HepG2 (cell line): ENCODE measurements at regions not wholly inside any gene's neighbourhood (a gene's known extent, or its start where the extent isn't known, plus 50 kb on each side); places are given as distances from the start of the nearest gene placed in this dataset.

Experiments used
- ATAC-seq: fragments of 200-7000 bp; cut with Tn5 transposase; 3 replicates; pipeline ENCODE4 v1.9.1; 2020; ENCODE audit warnings: mild to moderate bottlenecking, moderate library complexity
- BruUV-seq: library from RNA; stranded (reverse); fragments of 400-500 nt; replicated peaks from 2 replicates; lab custom pipeline; 2021; lab: Mats Ljungman, UMichigan
- CTCF ChIA-PET: fragments of 300-600 bp; formaldehyde crosslinking; extraction: SDS; loops from one replicate; lab custom pipeline; 2021; ENCODE audit warnings: low total read pairs, inconsistent platforms, low intra/inter-chr PET ratio; lab: Yijun Ruan, JAX
- POLR2A ChIA-PET: fragments of 350-600 bp; sonication (Branson Sonifier 250); formaldehyde crosslinking; loops from one replicate; lab custom pipeline; 2020; ENCODE audit warnings: antibody characterized with exemption, inconsistent platforms; lab: Yijun Ruan, JAX
- DNase-seq: peaks from one replicate; pipeline ENCODE4 v3.0.0-alpha.2; 2015; ENCODE audit warnings: low spot score
- FAIRE-seq: peaks from 3 replicates; lab custom pipeline; 2011; peaks lifted over from hg19 to GRCh38; lab: Jason Lieb, UNC
- H2AFZ ChIP-seq: one replicate; pipeline ENCODE4 v1.6.1; 2011; ENCODE audit warnings: low read length, inconsistent platforms
- H3K27ac ChIP-seq: fragments of 300-600 bp; 3 replicates; pipeline ENCODE4 v1.8.0; 2011; ENCODE audit warnings: mixed run types, mild to moderate bottlenecking, mixed read lengths, low read length, inconsistent platforms; ENCODE audit not compliant: insufficient read depth; ENCODE audit errors: extremely low read length
- H3K27me3 ChIP-seq, 2 experiments: fragments of 200-600 bp in 1 of 2; 2 replicates in 1 of 2; 3 replicates in 1 of 2; pipeline versions ENCODE4 v1.6.0 to v1.8.0; 2011; ENCODE audit warnings: low read length in 2 of 2, mild to moderate bottlenecking in 2 of 2, moderate library complexity in 2 of 2, inconsistent platforms in 1 of 2; ENCODE audit not compliant: insufficient read depth in 2 of 2, control insufficient read depth in 1 of 2
- H3K36me3 ChIP-seq, 2 experiments: fragments of 200-600 bp in 1 of 2; replicated peaks in 1 of 2; 2 replicates in 1 of 2; 3 replicates in 1 of 2; pipeline versions ENCODE4 v1.5.1 to v1.8.0; 2011; ENCODE audit warnings: low read length in 2 of 2, inconsistent platforms in 1 of 2; ENCODE audit not compliant: insufficient read depth in 2 of 2, control insufficient read depth in 1 of 2
- H3K4me1 ChIP-seq: 2 replicates; pipeline ENCODE4 v1.5.1; 2012; ENCODE audit warnings: low read length, inconsistent platforms; ENCODE audit not compliant: insufficient read depth
- H3K4me2 ChIP-seq: 2 replicates; pipeline ENCODE4 v1.6.0; 2011; ENCODE audit warnings: low read depth, low read length, inconsistent platforms
- H3K4me3 ChIP-seq, 3 experiments: fragments of 200-600 bp in 1 of 3; sonication (generic), shearing (Covaris generic) in 1 of 3; replicated peaks in 1 of 3; 2 replicates each; pipeline ENCODE4 v1.5.1; 2011 to 2016; ENCODE audit warnings: low read length in 3 of 3, inconsistent platforms in 2 of 3, low read depth in 2 of 3, mild to moderate bottlenecking in 2 of 3, control low read depth in 1 of 3, mixed read lengths in 1 of 3; ENCODE audit not compliant: insufficient read depth in 1 of 3
- H3K79me2 ChIP-seq: one replicate; pipeline ENCODE4 v1.6.1; 2011; ENCODE audit warnings: low read length, inconsistent platforms; ENCODE audit not compliant: insufficient read depth
- H3K9ac ChIP-seq: 2 replicates; pipeline ENCODE4 v1.6.0; 2011; ENCODE audit warnings: mild to moderate bottlenecking, low read depth, low read length, inconsistent platforms; ENCODE audit not compliant: insufficient read depth
- H3K9me3 ChIP-seq: 2 replicates; pipeline ENCODE4 v1.5.1; 2012; ENCODE audit warnings: mild to moderate bottlenecking, low read length
- H4K20me1 ChIP-seq: 2 replicates; pipeline ENCODE4 v1.6.0; 2011; ENCODE audit warnings: inconsistent platforms, mild to moderate bottlenecking, low read length, moderate library complexity; ENCODE audit not compliant: insufficient read depth
- HHEX ChIP-seq: IDR thresholded peaks from 2 replicates; pipeline ENCODE4 v1.6.1; 2016; ENCODE audit warnings: control low read depth
- WGBS: methylation state at CpG from one replicate; pipeline ENCODE4 v1.1.6; 2017; ENCODE audit warnings: low lambda C conversion rate; 5-methylcytosine and 5-hydroxymethylcytosine counted together
- in situ Hi-C: cut with HindIII; loops from 2 replicates; pipeline ENCODE4 v1.10.0; 2017; ENCODE audit warnings: low pct_unique_long_range_greater_than_20kb; ENCODE audit not compliant: extremely low pct_ligation_motif_present
- intact Hi-C: fragments of 100-400 bp; cut with micrococcal nuclease; formaldehyde crosslinking; loops from one replicate; pipeline ENCODE4 v1.10.0; 2022; ENCODE audit not compliant: unreplicated experiment
- TF ChIP-seq, protein P1 (sequence below): IDR thresholded peaks from 2 replicates; pipeline ENCODE4 v1.6.1; 2012; ENCODE audit warnings: low read depth, low read length, improper control_type of control experiment
- TF ChIP-seq, protein P2 (sequence below): sonication (generic); formaldehyde crosslinking; IDR thresholded peaks from 2 replicates; pipeline ENCODE4 v1.4.0; 2020; ENCODE audit warnings: missing genetic modification reagents
- TF ChIP-seq, protein P3 (sequence below): fragments of 450-650 bp; IDR thresholded peaks from 2 replicates; pipeline ENCODE4 v1.6.1; 2017; ENCODE audit warnings: mild to moderate bottlenecking
- TF ChIP-seq, protein P4 (sequence below): sonication (generic); formaldehyde crosslinking; IDR thresholded peaks from 2 replicates; pipeline ENCODE4 v1.9.0; 2022; ENCODE audit warnings: missing genetic modification reagents, mild to moderate bottlenecking, borderline replicate concordance

DNA sequence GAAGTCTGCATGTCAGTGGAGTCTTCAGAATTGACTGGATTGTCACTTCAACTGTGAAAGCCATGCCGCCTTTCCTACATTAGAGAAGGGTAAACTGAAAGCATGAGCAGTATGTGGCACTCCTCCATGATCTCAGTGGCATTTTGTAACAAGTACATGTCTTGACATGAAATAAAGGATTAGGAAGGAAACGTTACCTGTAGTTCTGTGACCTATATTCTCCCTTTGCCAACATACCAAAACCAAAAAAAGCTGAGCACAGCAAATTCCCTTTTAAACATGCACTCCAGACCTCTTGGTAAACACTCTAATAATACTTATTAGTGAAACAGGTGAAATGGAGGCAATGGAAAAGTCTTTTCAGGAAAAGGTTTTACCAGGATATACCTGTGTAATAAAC, 344.2 kb downstream of the GRIA2 start (continued):
- TF ChIP-seq, protein P1, sequence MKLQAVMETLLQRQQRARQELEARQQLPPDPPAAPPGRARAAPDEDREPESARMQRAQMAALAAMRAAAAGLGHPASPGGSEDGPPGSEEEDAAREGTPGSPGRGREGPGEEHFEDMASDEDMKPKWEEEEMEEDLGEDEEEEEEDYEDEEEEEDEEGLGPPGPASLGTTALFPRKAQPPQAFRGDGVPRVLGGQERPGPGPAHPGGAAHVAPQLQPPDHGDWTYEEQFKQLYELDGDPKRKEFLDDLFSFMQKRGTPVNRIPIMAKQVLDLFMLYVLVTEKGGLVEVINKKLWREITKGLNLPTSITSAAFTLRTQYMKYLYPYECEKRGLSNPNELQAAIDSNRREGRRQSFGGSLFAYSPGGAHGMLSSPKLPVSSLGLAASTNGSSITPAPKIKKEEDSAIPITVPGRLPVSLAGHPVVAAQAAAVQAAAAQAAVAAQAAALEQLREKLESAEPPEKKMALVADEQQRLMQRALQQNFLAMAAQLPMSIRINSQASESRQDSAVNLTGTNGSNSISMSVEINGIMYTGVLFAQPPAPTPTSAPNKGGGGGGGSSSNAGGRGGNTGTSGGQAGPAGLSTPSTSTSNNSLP: no peak

DNA sequence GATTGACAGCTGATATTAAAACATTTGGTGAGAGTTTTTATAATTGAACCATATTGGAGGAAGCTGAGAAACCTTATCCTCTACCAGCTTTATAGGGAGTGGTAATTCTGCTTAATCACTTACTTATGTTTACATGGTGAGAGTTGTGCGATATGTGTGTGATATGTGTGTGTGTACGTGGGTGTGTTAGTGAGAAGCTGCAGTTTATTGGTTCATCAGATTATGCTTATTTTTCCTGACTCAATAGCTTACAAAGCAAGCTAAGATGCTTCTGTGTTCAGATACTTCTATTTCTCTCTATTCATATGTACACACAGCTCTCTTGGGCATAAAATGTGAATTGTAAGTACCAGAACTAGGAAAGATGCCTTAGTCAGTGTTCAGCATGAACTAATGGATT, 343.7 kb downstream of the GRIA2 start:
- H4K20me1 ChIP-seq: no peaks in the 10 kb centered on the region
- no peaks in the 10 kb centered on the region for H3K79me2 ChIP-seq
- in situ Hi-C loops (no loop called here), intact Hi-C loops (no loop called here)
- no peaks in the 10 kb centered on the region for H3K4me1 ChIP-seq
- H3K27ac ChIP-seq: no peak overlapping the region
- H3K4me2 ChIP-seq: no peak overlapping the region
- H3K36me3 ChIP-seq: no peaks in the 10 kb centered on the region
- no peak overlapping the region for H3K9ac ChIP-seq
- no peak overlapping the region for H2AFZ ChIP-seq
- no peak for ATAC-seq
- no peak for FAIRE-seq
- POLR2A ChIA-PET: no interaction called here
- CTCF ChIA-PET: no interaction called here
- no peaks in the 10 kb centered on the region for H3K9me3 ChIP-seq
- H3K27me3 ChIP-seq: no peaks in the 10 kb centered on the region
- no peak for TF ChIP-seq HHEX (CRISPR knock-in tag)
- TF ChIP-seq, protein P2, sequence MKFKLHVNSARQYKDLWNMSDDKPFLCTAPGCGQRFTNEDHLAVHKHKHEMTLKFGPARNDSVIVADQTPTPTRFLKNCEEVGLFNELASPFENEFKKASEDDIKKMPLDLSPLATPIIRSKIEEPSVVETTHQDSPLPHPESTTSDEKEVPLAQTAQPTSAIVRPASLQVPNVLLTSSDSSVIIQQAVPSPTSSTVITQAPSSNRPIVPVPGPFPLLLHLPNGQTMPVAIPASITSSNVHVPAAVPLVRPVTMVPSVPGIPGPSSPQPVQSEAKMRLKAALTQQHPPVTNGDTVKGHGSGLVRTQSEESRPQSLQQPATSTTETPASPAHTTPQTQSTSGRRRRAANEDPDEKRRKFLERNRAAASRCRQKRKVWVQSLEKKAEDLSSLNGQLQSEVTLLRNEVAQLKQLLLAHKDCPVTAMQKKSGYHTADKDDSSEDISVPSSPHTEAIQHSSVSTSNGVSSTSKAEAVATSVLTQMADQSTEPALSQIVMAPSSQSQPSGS (CRISPR knock-in tag): no peak
- TF ChIP-seq, protein P3, sequence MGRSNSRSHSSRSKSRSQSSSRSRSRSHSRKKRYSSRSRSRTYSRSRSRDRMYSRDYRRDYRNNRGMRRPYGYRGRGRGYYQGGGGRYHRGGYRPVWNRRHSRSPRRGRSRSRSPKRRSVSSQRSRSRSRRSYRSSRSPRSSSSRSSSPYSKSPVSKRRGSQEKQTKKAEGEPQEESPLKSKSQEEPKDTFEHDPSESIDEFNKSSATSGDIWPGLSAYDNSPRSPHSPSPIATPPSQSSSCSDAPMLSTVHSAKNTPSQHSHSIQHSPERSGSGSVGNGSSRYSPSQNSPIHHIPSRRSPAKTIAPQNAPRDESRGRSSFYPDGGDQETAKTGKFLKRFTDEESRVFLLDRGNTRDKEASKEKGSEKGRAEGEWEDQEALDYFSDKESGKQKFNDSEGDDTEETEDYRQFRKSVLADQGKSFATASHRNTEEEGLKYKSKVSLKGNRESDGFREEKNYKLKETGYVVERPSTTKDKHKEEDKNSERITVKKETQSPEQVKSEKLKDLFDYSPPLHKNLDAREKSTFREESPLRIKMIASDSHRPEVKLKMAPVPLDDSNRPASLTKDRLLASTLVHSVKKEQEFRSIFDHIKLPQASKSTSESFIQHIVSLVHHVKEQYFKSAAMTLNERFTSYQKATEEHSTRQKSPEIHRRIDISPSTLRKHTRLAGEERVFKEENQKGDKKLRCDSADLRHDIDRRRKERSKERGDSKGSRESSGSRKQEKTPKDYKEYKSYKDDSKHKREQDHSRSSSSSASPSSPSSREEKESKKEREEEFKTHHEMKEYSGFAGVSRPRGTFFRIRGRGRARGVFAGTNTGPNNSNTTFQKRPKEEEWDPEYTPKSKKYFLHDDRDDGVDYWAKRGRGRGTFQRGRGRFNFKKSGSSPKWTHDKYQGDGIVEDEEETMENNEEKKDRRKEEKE: no peak
- TF ChIP-seq, protein P4, sequence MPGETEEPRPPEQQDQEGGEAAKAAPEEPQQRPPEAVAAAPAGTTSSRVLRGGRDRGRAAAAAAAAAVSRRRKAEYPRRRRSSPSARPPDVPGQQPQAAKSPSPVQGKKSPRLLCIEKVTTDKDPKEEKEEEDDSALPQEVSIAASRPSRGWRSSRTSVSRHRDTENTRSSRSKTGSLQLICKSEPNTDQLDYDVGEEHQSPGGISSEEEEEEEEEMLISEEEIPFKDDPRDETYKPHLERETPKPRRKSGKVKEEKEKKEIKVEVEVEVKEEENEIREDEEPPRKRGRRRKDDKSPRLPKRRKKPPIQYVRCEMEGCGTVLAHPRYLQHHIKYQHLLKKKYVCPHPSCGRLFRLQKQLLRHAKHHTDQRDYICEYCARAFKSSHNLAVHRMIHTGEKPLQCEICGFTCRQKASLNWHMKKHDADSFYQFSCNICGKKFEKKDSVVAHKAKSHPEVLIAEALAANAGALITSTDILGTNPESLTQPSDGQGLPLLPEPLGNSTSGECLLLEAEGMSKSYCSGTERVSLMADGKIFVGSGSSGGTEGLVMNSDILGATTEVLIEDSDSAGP (CRISPR knock-in tag): no peak
- H3K4me3 ChIP-seq: no peak overlapping the region
- no TSS peak for BruUV-seq
- DNase-seq: no peak
- 33% methylated on average over 2 of the region's 2 CpGs for WGBS
